Dendritic cell treated with granulocyte-macrophage colony-stimulating factor and Interleukin-4, amounts not matched to agents 40 ng/mL and 50 ng/mL, for 4 days (primary cell): ENCODE measurements at regions not wholly inside any gene's neighbourhood (a gene's known extent, or its start where the extent isn't known, plus 50 kb on each side); places are given as distances from the start of the nearest gene placed in this dataset.

ENCODE experiments used
- H3K27ac Mint-ChIP-seq: one replicate; pipeline ENCODE4 v1.8.0; 2022; ENCODE audit warnings: mild to moderate bottlenecking, mixed read lengths
- H3K27me3 Mint-ChIP-seq: one replicate; pipeline ENCODE4 v1.8.0; 2022; ENCODE audit warnings: mild to moderate bottlenecking, mixed read lengths
- H3K36me3 Mint-ChIP-seq: one replicate; pipeline ENCODE4 v1.8.0; 2022; ENCODE audit warnings: low read depth, mixed read lengths
- H3K4me1 Mint-ChIP-seq: one replicate; pipeline ENCODE4 v1.8.0; 2022; ENCODE audit warnings: low read depth, mixed read lengths
- H3K4me3 Mint-ChIP-seq: one replicate; pipeline ENCODE4 v1.8.0; 2022; ENCODE audit warnings: mild to moderate bottlenecking, moderate library complexity, mixed read lengths
- H3K9me3 Mint-ChIP-seq: one replicate; pipeline ENCODE4 v1.8.0; 2022; ENCODE audit warnings: mixed read lengths
- intact Hi-C: fragments of 100-400 bp; cut with micrococcal nuclease; formaldehyde crosslinking; loops from one replicate; pipeline ENCODE4 v1.15.0; 2022

GRCh38 chr10:128922172-128922571, 544.9 kb upstream of the MGMT start:
- Mint-ChIP-seq H3K4me1 (no peaks in the 10 kb centered on the region), H3K27me3 (no peaks in the 10 kb centered on the region), H3K4me3 (no peak overlapping the region), H3K27ac (no peak overlapping the region), H3K36me3 (no peaks in the 10 kb centered on the region), H3K9me3 (no peaks in the 10 kb centered on the region)
- intact Hi-C loops = no loop called here

GRCh38 chr10:128922619-128923196, 544.3 kb upstream of the MGMT start:
- Mint-ChIP-seq H3K36me3 (no peaks in the 10 kb centered on the region), H3K4me1 (no peaks in the 10 kb centered on the region), H3K27ac (no peak overlapping the region), H3K4me3 (no peak overlapping the region), H3K9me3 (no peaks in the 10 kb centered on the region), H3K27me3 (no peaks in the 10 kb centered on the region)
- intact Hi-C loops = no loop called here

GRCh38 chr10:128924918-128925317, 542.1 kb upstream of the MGMT start:
- no peak overlapping the region for H3K27ac Mint-ChIP-seq

GRCh38 chr10:128926711-128927110, 540.3 kb upstream of the MGMT start:
- Mint-ChIP-seq H3K4me3 (no peak overlapping the region), H3K36me3 (no peaks in the 10 kb centered on the region), H3K9me3 (no peaks in the 10 kb centered on the region), H3K27ac (no peak overlapping the region), H3K4me1 (no peaks in the 10 kb centered on the region), H3K27me3 (peaks cover 2% of the 10 kb centered on the region)
- intact Hi-C loops = no loop called here

More at GRCh38 chr10:128924918-128925317, 542.1 kb upstream of the MGMT start:
- Mint-ChIP-seq H3K4me1 (no peaks in the 10 kb centered on the region), H3K27me3 (peaks cover 2% of the 10 kb centered on the region), H3K36me3 (no peaks in the 10 kb centered on the region), H3K4me3 (no peak overlapping the region), H3K9me3 (no peaks in the 10 kb centered on the region)
- intact Hi-C loops = no loop called here

GRCh38 chr10:128927497-128928161, 539.4 kb upstream of the MGMT start:
- no peaks in the 10 kb centered on the region for H3K9me3 Mint-ChIP-seq
- no peaks in the 10 kb centered on the region for H3K36me3 Mint-ChIP-seq
- intact Hi-C loops = no loop called here
- H3K27ac Mint-ChIP-seq = no peak overlapping the region
- H3K27me3 Mint-ChIP-seq = peaks cover 2% of the 10 kb centered on the region
- no peaks in the 10 kb centered on the region for H3K4me1 Mint-ChIP-seq
- no peak overlapping the region for H3K4me3 Mint-ChIP-seq

- Mint-ChIP-seq H3K36me3 (no peaks in the 10 kb centered on the region), H3K27me3 (peaks cover 2% of the 10 kb centered on the region)
These were observed 538.7 kb upstream of the MGMT start for GRCh38 chr10:128928231-128928836.

GRCh38 chr10:128929131-128929530, 537.9 kb upstream of the MGMT start:
- Mint-ChIP-seq H3K9me3 (no peaks in the 10 kb centered on the region), H3K36me3 (no peaks in the 10 kb centered on the region), H3K27me3 (peaks cover 2% of the 10 kb centered on the region), H3K4me3 (no peak overlapping the region), H3K27ac (no peak overlapping the region), H3K4me1 (no peaks in the 10 kb centered on the region)
- intact Hi-C loops = no loop called here

More at GRCh38 chr10:128928231-128928836, 538.7 kb upstream of the MGMT start:
- H3K4me3 Mint-ChIP-seq = no peak overlapping the region
- no peaks in the 10 kb centered on the region for H3K4me1 Mint-ChIP-seq
- no peak overlapping the region for H3K27ac Mint-ChIP-seq
- intact Hi-C loops = no loop called here
- H3K9me3 Mint-ChIP-seq = no peaks in the 10 kb centered on the region

GRCh38 chr10:128929767-128930166, 537.3 kb upstream of the MGMT start:
- H3K4me3 Mint-ChIP-seq = no peak overlapping the region
- H3K9me3 Mint-ChIP-seq = no peaks in the 10 kb centered on the region
- no peak overlapping the region for H3K27ac Mint-ChIP-seq
- peaks cover 2% of the 10 kb centered on the region for H3K27me3 Mint-ChIP-seq
- no peaks in the 10 kb centered on the region for H3K4me1 Mint-ChIP-seq
- H3K36me3 Mint-ChIP-seq = no peaks in the 10 kb centered on the region
- intact Hi-C loops = no loop called here

GRCh38 chr10:128930515-128930914, 536.5 kb upstream of the MGMT start:
- Mint-ChIP-seq H3K9me3 (no peaks in the 10 kb centered on the region), H3K27ac (no peak overlapping the region), H3K27me3 (peaks cover 2% of the 10 kb centered on the region), H3K4me3 (no peak overlapping the region), H3K4me1 (no peaks in the 10 kb centered on the region), H3K36me3 (no peaks in the 10 kb centered on the region)
- intact Hi-C loops = no loop called here

- H3K4me3 Mint-ChIP-seq = no peak overlapping the region
- intact Hi-C loops = no loop called here
- no peaks in the 10 kb centered on the region for H3K4me1 Mint-ChIP-seq
- H3K27ac Mint-ChIP-seq = no peak overlapping the region
- no peaks in the 10 kb centered on the region for H3K9me3 Mint-ChIP-seq
- no peaks in the 10 kb centered on the region for H3K36me3 Mint-ChIP-seq
- peaks cover 2% of the 10 kb centered on the region for H3K27me3 Mint-ChIP-seq
These were observed 534.8 kb upstream of the MGMT start for GRCh38 chr10:128932071-128932820.

- no peaks in the 10 kb centered on the region for H3K27me3 Mint-ChIP-seq
- H3K4me3 Mint-ChIP-seq = no peak overlapping the region
- H3K4me1 Mint-ChIP-seq = no peaks in the 10 kb centered on the region
- H3K36me3 Mint-ChIP-seq = no peaks in the 10 kb centered on the region
- H3K27ac Mint-ChIP-seq = no peak overlapping the region
- no peaks in the 10 kb centered on the region for H3K9me3 Mint-ChIP-seq
- intact Hi-C loops = no loop called here
These were observed 532.5 kb upstream of the MGMT start for GRCh38 chr10:128934492-128934891.

- Mint-ChIP-seq H3K9me3 (no peaks in the 10 kb centered on the region), H3K36me3 (no peaks in the 10 kb centered on the region), H3K4me1 (no peaks in the 10 kb centered on the region), H3K4me3 (no peak overlapping the region), H3K27me3 (no peaks in the 10 kb centered on the region), H3K27ac (no peak overlapping the region)
- intact Hi-C loops = no loop called here
These were observed 530.6 kb upstream of the MGMT start for GRCh38 chr10:128936392-128936791.

- intact Hi-C loops = no loop called here
- H3K4me3 Mint-ChIP-seq = no peak overlapping the region
- no peaks in the 10 kb centered on the region for H3K36me3 Mint-ChIP-seq
- H3K9me3 Mint-ChIP-seq = no peaks in the 10 kb centered on the region
- H3K4me1 Mint-ChIP-seq = no peaks in the 10 kb centered on the region
- H3K27ac Mint-ChIP-seq = no peak overlapping the region
- H3K27me3 Mint-ChIP-seq = no peaks in the 10 kb centered on the region
These were observed 528.5 kb upstream of the MGMT start for GRCh38 chr10:128938558-128938957.

GRCh38 chr10:128940081-128940480, 527.0 kb upstream of the MGMT start:
- Mint-ChIP-seq H3K4me3 (no peak overlapping the region), H3K27ac (no peak overlapping the region), H3K9me3 (no peaks in the 10 kb centered on the region), H3K4me1 (no peaks in the 10 kb centered on the region), H3K27me3 (no peaks in the 10 kb centered on the region), H3K36me3 (no peaks in the 10 kb centered on the region)
- intact Hi-C loops = no loop called here
